HK-2 (cell line): ENCODE measurements at regions not wholly inside any gene's neighbourhood (a gene's known extent, or its start where the extent isn't known, plus 50 kb on each side); places are given as distances from the start of the nearest gene placed in this dataset.
"Not testable (repeated sequence)": the region's sequence is repeated elsewhere in the genome, so short reads cannot be mapped to it uniquely, and the experiment has no call there.

Source experiments
- DNase-seq: peaks from one replicate; pipeline ENCODE4 v3.0.0-alpha.2; 2018; ENCODE audit not compliant: unreplicated experiment

DNA sequence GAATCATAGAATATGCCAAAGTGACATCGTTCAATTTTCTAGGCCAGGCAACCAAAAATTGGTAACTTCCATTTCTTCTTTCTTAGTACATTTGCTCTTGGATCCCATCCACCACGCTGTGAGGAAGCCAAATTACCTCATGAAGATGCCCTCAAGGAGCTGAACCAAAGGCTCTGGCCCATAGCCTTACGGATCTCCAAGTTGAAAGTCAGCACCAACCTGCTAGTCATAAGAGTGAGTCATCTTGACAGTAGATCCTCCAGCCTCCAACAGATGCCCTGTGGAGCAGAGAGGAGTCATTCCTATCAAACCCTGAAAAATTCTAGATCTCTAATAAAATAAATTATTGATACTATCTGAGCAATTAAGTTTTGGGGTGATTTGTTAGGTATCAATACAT is 322.5 kb upstream of the COL8A1 start:
- DNase-seq: no peak

DNA sequence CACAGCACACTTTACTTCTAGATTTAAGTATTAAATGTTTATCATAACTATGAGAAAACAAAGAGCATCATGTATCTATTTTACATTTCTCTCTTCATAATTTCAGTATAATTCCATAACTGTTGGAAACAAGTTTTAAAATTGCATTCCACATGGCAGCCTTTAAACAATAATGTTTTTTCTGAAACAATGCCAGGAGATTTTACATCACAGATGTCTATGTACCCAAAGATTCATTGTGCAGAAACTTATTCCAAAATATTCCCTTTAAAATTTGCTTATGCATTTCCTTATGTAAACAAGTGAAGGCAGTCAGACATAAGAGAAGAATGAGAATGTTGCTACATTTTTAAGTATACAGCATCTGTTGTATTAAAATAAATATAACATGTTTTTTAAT is 324.9 kb upstream of the COL8A1 start:
- DNase-seq: no peak

DNA sequence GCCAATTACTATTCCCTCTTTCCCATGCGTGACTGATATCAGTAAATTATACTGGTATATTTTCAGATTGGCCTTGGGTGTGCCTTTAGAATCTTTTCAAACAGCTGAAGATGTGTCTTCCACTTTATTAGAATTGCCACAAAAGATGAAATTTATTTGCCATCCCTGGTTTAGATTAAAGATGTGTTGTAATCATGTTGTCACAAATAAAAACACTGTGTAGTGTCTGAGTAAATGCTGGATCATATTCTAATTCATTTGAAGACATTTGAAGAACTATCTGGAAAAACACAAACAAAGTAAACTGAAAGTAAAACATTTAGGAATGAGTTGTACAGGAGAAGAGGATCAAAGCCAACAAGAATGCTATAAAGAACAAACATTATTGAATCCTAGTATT is 339.7 kb upstream of the COL8A1 start:
- no peak for DNase-seq

DNA sequence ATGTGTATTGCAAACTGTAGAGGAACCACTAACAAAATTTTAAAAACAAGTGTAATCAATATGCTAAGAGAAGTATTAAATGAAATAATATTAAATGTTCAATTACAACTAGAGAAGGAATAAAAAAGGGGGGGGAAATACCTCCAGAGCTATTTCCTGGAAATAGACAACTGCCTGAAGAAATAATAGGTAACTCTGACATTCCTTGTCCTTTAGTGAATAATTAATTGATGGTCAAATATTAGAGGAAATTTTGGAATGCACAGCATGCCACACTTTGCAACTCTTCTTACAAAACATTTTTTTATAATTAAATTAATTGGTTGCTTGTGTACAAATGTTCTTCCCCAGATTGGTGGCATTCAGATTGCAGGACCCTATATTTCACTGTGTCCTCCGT is 342.6 kb upstream of the COL8A1 start:
- DNase-seq: no peak

DNA sequence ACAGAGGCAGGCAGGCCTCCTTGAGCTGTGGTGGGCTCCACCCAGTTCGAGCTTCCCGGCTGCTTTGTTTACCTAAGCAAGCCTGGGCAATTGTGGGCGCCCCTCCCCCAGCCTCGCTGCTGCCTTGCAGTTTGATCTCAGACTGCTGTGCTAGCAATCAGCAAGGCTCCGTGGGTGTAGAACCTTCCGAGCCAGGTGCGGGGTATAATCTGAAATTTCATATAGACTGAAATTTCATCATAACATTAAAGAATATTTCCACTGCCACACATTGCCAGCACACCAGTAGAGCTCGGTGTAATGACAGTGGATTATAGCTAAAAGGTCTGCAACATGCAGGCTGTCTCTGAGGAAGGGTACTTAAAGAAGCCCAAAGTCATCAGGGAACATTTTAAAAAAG is 344.3 kb upstream of the COL8A1 start:
- not testable (repeated sequence) for DNase-seq

DNA sequence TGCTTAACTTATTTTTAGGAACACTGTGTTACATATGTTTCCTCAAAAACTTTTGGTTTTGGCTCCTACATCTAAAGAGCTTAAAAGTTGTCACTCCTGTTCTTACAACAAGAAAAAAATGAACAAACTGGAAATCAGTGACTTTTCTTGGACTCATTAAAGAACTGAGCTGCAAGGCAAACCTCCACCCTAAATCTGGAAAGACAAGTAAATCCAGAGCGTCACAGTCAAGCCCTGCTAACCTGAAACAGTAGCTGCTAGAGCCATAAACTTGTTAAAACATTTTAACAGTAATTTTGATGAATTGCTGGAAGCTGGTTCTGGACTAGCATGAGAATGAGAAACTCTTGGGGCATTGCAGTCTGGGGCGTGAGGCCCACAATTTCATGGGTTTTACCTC is 350.5 kb upstream of the COL8A1 start:
- DNase-seq: no peak

DNA sequence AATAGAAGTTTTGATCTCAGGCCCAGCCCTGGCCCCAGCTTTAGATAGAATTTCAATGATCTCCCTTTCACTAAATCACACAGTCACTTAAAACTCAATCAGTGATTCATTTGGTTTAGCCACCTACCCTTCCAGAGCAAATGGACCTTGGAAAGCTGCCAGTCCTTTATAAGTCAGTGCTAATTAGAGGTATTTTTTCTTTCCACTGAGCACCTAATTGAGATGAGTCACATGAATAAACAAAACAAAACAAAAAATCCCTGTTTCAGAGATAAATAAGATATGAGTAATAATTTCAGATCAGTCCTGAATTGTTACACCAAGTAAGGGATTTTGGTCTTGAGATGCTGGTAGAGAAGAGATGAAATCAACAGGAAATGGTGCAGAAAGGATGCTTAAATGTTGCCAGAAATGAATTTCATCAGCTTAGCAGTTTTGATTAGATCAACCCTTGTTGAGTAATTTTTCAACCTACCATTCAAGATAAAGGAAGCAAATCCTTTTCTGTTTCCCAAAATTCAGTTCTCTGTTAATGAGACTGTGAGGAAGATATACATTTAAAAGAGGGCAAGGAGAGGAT is 352.0 kb upstream of the COL8A1 start:
- DNase-seq: no peak

DNA sequence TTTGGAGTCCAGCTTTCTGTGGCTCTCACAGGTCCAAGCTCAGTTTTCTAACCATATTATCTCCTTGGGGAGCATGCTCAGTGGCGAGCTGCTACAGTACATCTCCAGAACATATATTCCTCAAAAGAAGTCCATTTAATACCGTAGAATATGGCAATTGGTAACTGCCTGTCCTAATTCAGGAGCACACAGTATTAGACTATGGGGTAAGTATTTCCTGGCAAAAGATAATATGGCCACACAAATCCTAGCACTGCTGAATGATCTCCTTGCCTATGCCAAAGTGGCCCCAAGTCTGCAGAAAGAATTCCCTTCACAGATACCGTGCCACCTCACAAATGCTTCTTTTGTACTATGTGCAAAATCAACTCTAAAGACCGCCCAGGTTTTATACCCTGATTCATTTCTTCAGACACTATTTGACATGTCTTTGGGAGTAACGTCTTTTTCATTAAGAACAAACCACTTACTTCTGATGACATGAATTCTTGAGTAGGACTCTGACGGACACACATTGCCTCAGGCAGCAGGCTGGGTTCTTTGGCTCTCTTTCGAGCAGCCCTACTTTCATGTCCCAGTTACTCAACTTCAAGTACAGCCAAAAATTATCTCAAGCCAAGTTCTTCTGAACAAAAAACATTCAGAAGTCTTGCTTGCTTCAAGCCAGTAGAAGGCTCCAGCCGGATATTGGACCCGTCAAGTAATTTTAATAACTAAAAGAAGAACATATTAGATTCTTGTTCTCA is 368.3 kb upstream of the DCBLD2 start:
- no peak for DNase-seq

DNA sequence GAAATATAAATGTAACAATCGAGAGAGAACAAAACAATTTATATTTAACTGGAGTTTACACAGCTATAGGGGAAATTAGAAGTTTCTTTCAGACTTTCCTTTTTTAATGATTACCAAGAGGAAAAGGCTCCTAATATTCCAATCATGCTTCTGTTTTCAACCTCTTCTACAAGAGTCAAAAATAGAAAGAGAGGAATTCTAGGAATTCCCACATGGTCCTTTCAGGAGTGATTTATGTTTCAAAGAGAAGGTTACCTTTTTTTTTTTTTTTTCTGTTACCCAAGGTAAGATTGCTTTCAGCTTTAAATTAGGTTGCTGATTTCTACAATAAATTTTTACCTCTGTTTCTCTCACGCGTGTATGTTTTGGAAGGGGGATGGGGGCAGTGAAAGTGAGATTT is 355.3 kb upstream of the DCBLD2 start:
- no peak for DNase-seq

DNA sequence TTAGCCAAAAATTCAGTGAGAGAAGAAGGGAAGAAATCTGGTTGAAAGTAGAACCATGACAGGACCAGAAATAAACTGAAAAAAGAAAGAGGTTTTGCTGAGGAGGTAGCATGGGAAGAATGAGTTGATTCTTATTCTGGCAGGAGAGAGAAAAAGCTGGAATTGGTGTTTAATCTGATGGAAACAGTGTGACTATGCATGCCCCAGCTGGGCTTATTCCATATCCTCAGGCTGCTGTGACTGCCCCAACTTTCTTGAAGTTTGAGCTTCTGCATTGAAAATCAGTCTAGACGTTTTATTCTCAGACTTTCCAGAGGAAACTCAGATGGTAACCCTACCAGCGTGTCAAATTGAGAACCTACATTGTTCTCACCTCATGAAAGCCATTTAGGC is 352.5 kb upstream of the DCBLD2 start:
- no peak for DNase-seq

DNA sequence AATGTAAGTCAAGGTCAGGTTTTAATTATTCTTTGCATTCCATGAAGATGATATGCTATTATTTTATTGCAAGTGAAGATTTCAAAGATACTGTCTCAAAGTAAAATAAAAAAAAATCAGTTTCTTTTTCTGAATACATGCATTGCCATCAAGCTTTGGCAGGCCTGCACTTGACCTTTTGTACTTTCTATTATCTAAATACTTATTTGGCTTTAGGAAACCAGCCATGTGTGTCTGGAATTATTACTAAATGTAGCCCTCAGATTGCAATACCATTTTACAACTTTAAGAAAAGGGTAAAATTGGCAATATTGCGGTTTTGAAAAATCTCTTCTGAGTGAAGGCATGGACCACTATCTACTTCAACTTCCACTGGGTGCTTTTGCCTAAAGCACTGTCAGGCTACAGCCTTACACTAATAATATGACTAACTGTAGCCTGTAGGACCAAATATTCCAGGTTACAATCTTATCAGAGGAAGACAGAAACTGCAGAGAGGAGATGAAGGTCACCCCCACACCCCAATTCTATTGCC is 349.4 kb upstream of the DCBLD2 start:
- no peak for DNase-seq

DNA sequence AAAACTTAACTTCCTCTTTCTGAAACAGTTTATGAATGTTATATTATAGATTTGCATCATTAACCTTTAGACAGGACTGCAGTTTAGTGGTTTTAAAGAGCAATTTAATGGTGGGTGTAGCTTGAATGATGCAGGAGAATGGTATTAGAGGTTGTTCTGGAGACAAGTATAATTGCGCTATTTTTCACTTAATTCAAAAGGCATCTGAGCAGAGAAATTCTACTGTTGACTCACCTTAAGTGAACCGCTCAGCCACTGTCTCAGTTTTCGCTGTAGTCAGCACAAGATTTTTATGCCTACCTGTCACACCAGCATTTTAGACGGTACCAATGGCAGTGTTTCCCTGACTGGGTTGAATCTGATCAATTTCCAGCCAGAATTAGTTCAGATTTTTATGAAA is 348.8 kb upstream of the DCBLD2 start:
- DNase-seq: peak; percentile 21

DNA sequence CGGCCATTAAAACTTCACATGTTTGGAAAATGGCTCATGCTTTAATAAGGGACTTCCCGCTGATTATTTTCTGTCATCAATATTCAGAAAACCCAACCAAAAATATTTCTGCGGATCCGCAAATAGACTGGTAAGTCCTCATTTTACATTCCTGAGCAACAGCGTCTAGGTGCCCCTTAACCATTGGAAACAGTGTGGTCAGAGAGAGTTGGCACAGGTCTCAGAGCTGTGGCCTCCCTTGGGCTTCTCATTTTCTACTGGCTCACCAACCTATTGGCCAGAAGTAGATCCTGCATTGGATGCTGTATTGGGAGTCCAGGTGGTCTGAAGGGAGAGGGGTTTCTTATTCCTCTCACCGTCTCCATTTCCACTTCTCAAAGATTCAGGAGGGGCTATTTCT is 348.1 kb upstream of the DCBLD2 start:
- DNase-seq: no peak

DNA sequence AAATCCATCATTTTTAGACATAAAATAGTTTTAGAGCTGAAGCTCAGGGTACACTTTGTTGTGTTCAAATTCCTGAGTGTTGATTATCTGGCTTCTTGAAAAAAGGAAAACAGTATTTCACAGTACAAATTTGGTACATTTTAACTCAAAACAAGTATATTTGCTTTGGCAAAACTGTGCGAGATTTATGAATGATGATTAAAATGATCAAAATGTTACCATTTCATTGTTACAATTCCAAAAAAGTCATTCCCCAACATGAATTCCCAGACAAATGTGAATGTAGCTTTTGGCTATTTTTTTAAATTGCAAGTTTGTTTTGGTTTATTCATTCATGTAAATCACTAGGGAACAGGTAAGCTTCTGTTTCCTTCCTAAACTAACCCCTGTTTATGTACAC is 347.4 kb upstream of the DCBLD2 start:
- no peak for DNase-seq

DNA sequence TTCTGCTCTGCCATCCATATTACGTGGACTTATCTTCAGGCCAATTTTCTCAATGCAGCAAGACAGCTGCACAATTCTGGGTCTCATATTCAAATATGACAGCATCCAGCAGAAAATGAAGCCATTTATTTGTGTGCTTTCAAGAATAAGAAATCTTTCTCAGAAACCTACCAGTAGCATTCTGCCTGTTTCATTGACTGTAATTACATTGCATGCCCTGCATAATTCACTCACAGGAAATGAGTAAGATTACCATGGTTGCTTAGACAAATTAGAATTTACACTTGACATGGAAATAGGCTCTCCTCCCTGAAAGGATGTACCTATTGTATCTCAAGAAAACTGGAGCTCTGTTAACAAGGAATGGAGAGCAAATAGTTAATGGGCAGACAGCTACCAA is 346.6 kb upstream of the DCBLD2 start:
- no peak for DNase-seq

DNA sequence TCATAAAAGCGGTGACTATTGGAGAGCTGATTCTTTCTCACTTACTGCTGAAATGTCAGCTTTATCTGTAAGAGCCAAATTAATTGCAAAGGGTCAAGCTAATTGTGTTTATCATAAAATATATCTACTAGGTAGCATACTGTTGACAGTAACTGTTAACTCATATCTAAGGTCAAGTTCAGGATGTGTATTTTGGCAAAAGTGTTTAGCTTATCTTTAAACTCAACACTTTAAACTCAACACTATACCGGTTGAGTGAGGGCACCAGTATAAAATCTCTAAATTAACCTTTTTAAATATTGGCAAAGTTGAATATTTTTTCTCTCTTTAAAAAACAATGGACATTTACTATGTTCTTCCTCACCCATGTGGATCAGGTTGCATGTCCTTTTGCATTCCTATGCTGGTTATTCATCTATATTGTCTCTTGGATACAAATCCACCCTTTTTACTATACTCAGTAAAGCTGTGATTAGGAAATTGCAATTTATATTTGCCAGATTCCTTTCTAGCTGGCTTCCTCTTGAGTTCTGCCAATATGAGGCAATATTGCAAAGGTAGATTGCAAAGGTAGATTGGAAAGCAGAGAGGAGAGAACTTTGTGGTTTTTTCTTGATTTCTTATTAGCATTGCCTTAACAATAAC is 344.6 kb upstream of the DCBLD2 start:
- DNase-seq: no peak

DNA sequence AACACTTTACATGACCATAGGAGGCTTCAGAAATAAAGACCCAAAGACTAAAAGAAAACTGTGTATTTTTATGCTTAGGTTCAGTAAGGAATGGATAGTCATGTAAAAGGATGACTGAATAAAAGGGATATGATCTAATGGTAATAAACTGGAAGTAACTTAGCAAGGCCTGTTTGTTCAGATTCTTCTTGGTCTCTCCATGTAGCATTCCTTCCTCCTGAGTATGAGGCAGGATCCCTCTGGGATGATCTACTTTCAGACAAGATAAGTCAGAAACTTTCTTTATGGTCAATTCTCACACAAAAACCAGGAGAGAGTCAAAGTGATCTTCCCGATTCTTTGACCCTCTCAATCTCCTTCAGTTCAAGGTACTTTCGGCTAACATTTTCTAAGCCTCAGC is 340.8 kb upstream of the DCBLD2 start:
- no peak for DNase-seq

DNA sequence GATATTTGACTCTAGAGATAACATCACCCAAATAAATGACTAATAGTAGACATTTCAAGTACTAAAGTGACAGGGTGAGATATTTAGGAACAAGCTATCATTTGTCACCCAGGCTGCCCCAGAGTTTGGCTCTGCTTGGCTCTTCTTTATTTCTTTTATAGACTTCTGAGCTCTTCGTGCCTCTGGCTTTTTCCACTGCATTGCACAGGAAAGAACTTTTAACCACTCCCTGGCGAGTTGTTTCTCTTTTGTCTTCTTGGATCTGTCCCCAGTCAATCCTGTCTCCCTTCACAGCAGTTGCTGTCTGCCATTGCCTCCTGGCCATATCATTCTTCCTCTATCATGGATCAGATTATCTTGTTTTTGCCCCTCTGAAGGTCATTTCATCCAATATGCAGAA is 339.2 kb upstream of the DCBLD2 start:
- no peak for DNase-seq

DNA sequence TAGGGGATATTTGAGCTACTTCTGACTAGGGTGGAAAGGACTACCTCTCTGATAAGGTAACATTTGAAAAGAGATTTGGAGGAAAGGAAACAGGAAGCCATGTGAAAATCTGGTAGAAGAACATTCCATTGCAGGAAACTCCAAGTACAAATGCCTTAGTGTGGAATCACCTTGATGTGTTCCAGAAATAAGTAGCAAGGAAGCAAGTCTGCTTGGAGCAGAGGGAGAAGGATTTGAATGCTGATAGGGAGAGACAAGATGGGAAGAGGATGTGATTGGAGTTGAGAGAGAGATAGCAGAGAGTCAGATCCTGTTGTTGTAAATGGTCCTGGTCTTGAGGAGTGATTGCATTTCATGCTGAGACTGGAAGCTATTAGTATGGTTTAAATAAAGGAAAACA is 335.1 kb upstream of the DCBLD2 start:
- no peak for DNase-seq

DNA sequence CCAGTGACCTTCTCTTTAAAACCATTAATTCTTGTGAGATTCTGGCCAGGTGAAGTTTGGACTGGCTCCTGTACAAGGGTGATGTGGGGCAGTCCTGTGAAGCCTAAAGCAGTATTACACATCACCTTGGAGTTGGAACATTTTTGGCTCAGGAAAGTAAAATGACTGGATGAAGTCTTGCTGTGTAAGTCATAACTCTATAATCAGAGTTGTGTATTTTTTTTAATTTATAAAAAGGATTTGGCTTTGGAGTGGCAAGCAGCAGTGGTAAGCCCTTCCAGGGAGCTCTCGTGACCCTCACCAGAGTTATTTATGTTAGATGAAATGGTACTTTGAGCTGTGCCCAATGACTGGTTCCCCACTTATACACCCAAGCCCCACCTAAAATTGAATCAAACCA is 331.2 kb upstream of the DCBLD2 start:
- no peak for DNase-seq

DNA sequence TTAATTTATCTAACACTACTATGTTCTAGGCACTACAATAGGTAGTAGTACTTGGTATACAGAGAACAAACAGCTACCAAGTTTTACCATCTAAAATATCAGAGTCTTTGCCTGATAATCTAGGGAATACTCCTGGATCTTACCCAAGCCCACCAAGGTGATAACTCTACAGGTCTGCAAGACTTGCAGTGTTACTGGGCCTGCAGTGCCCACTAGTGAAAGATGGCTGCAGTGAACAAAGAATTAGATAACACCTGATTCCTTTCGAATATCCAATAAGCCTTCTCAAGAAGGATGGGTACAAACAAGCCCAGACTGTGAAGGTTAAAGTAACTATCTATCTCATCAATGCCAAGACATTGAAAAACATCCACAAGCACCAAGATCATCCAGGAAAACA is 317.0 kb upstream of the DCBLD2 start:
- no peak for DNase-seq

DNA sequence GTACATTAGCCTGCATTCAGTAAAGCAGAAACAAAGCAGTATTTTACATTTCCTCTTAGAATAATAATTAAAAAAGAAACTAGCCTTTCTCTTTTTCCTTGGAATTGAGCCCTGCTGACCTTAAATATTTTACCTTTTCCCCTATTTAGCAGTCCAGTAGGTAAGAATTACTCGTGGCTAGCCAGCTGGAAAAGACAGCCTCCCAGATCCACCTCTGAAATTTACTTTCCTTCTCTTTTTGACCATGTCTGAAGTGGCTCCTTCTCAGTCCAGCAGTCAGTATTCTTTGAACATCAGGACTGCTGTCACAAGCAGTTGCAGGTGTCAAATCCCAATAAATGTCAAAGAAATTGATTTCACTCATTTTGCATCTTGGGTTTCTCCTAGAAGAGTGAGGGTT is 311.5 kb upstream of the DCBLD2 start:
- no peak for DNase-seq

DNA sequence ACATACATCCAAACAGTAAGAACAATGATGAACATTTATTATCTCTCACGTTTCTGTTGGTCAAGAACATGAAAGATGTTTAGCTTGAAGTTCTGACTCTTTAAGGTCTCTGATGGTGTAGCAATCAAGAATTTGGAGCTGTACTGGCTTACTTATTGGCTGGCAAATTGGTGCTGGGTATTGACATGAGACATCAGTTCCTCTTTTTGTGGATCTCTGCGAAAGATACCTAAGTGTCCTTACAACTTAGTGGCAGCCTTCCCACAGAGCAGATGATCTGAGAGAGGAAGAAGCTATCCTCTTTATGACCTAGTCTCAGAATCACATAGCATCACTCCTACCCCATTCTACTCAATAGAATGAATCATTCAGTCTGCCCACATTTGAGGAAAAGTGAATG is 309.8 kb upstream of the DCBLD2 start:
- DNase-seq: no peak
